Heart right ventricle (tissue), 16 donors: ENCODE measurements at regions not wholly inside any gene's neighbourhood (a gene's known extent, or its start where the extent isn't known, plus 50 kb on each side); places are given as distances from the start of the nearest gene placed in this dataset.

ENCODE experiments used
- ATAC-seq, 8 donors: fragments of 200-7000 bp; cut with Tn5 transposase; one replicate each; pipeline ENCODE4 v1.9.1; 2020; ENCODE audit warnings: mild to moderate bottlenecking in 8 of 8, moderate library complexity in 8 of 8, moderate number of reproducible peaks in 1 of 8
- DNase-seq, 2 donors: peaks; one replicate each; pipeline ENCODE4 v3.0.0-alpha.2; 2020
- H3K27ac ChIP-seq, 10 donors: fragments of 200-600 bp; sonication (generic) in 2 of 10; one replicate each; pipeline versions ENCODE4 v1.5.0 to v1.8.0; 2020 to 2022; ENCODE audit warnings: mild to moderate bottlenecking in 3 of 10
- H3K27me3 ChIP-seq, 7 donors: fragments of 200-600 bp; one replicate each; pipeline ENCODE4 v1.8.0; 2021 to 2022; ENCODE audit warnings: mild to moderate bottlenecking in 2 of 7
- H3K36me3 ChIP-seq, 9 donors: fragments of 200-600 bp; sonication (generic) in 1 of 9; one replicate each; pipeline versions ENCODE4 v1.5.0 to v1.8.0; 2020 to 2022; ENCODE audit warnings: mild to moderate bottlenecking in 2 of 9
- H3K4me1 ChIP-seq, 9 donors: fragments of 200-600 bp; sonication (generic) in 1 of 9; one replicate each; pipeline versions ENCODE4 v1.5.0 to v1.8.0; 2020 to 2022; ENCODE audit warnings: mild to moderate bottlenecking in 4 of 9
- H3K4me3 ChIP-seq, 10 donors: fragments of 200-600 bp; sonication (generic) in 2 of 10; one replicate each; pipeline versions ENCODE4 v1.5.0 to v1.8.0; 2020 to 2022; ENCODE audit warnings: mild to moderate bottlenecking in 7 of 10, moderate library complexity in 2 of 10
- H3K9me3 ChIP-seq, 11 donors: fragments of 200-600 bp in 10 of 11; sonication (generic) in 2 of 11; one replicate each; pipeline versions ENCODE4 v1.5.0 to v1.8.0; 2013 to 2022; ENCODE audit warnings: mild to moderate bottlenecking in 2 of 11, control low read depth in 1 of 11, moderate library complexity in 1 of 11
- WGBS, 2 donors: extraction: QIAGEN DNeasy Blood & Tissue Kit; methylation state at CpG; one replicate each; pipeline ENCODE4 v1.1.7; 2013; ENCODE audit warnings: inconsistent platforms in 1 of 2; 5-methylcytosine and 5-hydroxymethylcytosine counted together
- intact Hi-C, 10 donors: fragments of 100-400 bp; cut with DNase I; formaldehyde crosslinking; loops; one replicate each; pipeline versions ENCODE4 v1.11.1 to v1.14.2; 2022
- TF ChIP-seq, protein P1 (sequence below), 9 donors: fragments of 200-600 bp; sonication (generic) in 2 of 9; IDR thresholded peaks; one replicate each; pipeline versions ENCODE4 v1.5.0 to v1.8.0; 2021 to 2022; ENCODE audit warnings: antibody characterized with exemption in 9 of 9, mild to moderate bottlenecking in 5 of 9, moderate library complexity in 1 of 9
- donor health status: Arrhythmogenic right ventricular cardiomyopathy.
- donor health status: ischemic (EF 13 %, LVEDD 7.1; RV severe dilation, severe dysfunction).
- donor health status: healthy with polysubstance abuse.
- donor health status: DM: no; HTN: yes; CAD: no.
- donor health status: DM: no; HTN: no; CAD: no.
- donor health status: ischemic (EF 25% LVEDD 6.9; RV normal size, moderate dysfunction).
- donor health status: ischemic (EF 25% LVEDD 5.7; RV mildly dilated, moderate dysfunction).
- donor health status: healthy.
- donor health status: DM: yes; HTN: yes; CAD: no.
- donor health status: Ischemic cardiomyopathy.
- donor health status: ischemic (EF 35%, LVEDD 5.7; RV mildly dilated, moderate dysfunction).
- donor health status: nonischemic (EF 11% LVEDD 7.7; RV severe dilation, severe dysfunction).
- donor health status: DM: yes; HTN: yes; CAD: no.
- donor health status: PGD.
- donor health status: ischemic (EF 29% LVEDD 5.4; RV normal size, mild dysfunction).
- donor health status: nonischemic (EF 23%, LVEDD 6.1; RV moderate dilation, normal function).

- peaks cover 0 to 12% (median 0%) of the 10 kb centered on the region in 11 donors for H3K9me3 ChIP-seq
- WGBS, 2 donors: 70 to 82% methylated on average over 1 of the region's 1 CpG
- ATAC-seq (no peak), DNase-seq (no peak)
- TF ChIP-seq, protein P1, sequence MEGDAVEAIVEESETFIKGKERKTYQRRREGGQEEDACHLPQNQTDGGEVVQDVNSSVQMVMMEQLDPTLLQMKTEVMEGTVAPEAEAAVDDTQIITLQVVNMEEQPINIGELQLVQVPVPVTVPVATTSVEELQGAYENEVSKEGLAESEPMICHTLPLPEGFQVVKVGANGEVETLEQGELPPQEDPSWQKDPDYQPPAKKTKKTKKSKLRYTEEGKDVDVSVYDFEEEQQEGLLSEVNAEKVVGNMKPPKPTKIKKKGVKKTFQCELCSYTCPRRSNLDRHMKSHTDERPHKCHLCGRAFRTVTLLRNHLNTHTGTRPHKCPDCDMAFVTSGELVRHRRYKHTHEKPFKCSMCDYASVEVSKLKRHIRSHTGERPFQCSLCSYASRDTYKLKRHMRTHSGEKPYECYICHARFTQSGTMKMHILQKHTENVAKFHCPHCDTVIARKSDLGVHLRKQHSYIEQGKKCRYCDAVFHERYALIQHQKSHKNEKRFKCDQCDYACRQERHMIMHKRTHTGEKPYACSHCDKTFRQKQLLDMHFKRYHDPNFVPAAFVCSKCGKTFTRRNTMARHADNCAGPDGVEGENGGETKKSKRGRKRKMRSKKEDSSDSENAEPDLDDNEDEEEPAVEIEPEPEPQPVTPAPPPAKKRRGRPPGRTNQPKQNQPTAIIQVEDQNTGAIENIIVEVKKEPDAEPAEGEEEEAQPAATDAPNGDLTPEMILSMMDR (IDR thresholded peaks at IDR 0.05): no peak
- intact Hi-C loops: loop anchor here in 7 of 10 donors (2.0 to 10.0 kb wide), 7 partner anchors 47 to 401 kb away; partner anchors contain the start of gene HLX (in 1 of the 7)
- no peak overlapping the region for H3K4me3 ChIP-seq
- H3K36me3 ChIP-seq: no peaks in the 10 kb centered on the region
- no peak overlapping the region for H3K27ac ChIP-seq
- H3K27me3 ChIP-seq: no peaks in the 10 kb centered on the region
- peaks cover 0 to 37% (median 25%) of the 10 kb centered on the region in 9 donors for H3K4me1 ChIP-seq
Observed at GRCh38 chr1:221206076-221206475, 326.8 kb downstream of the HLX start.

GRCh38 chr1:221212926-221213325, 333.7 kb downstream of the HLX start:
- H3K36me3 ChIP-seq: no peaks in the 10 kb centered on the region
- intact Hi-C loops: no loop called here
- TF ChIP-seq, protein P1 (IDR thresholded peaks at IDR 0.05): no peak
- WGBS, 2 donors: 43 to 47% methylated on average over 5 of the region's 5 CpGs
- no peaks in the 10 kb centered on the region for H3K27me3 ChIP-seq
- H3K4me1 ChIP-seq: peaks cover 0 to 39% (median 11%) of the 10 kb centered on the region in 9 donors
- ATAC-seq (peak in 7 of 8 donors; percentile 39 to 89 (median 72)), DNase-seq (no peak)
- peaks cover 0 to 15% (median 0%) of the 10 kb centered on the region in 11 donors for H3K9me3 ChIP-seq
- peak overlapping the region in 6 of 10 donors; percentile 1 to 79 (median 60) for H3K27ac ChIP-seq
- H3K4me3 ChIP-seq: no peak overlapping the region

DNA sequence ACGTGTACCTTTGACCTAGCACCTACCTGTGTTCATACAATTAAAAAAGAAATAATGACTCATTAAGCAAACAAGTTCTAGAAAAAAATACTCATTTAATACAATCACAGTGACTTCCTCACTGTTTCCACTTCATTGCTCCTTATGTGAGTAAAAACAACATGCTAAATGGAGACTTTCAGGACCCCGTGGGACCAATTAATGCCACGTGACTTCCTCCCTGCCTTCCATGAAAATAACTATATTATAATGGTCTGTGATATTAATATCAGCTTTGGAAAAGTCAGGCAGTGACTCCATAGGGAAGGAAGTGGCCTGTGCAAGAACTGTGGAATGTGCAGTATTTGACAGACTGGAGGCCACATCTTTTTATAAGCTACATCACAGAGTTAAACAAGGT, 337.8 kb downstream of the HLX start:
- Histone ChIP-seq H3K4me3 (no peak overlapping the region), H3K4me1 (peaks cover 0 to 41% (median 11%) of the 10 kb centered on the region in 9 donors), H3K36me3 (no peaks in the 10 kb centered on the region), H3K27me3 (no peaks in the 10 kb centered on the region), H3K9me3 (peaks cover 0 to under 1% (median 0%) of the 10 kb centered on the region in 11 donors), H3K27ac (peak overlapping the region in 7 of 10 donors; percentile 15 to 68 (median 54))
- DNase-seq (peak in 1 of 2 donors; percentile 82), ATAC-seq (peak; percentile 82 to 92 (median 86))
- intact Hi-C loops: no loop called here
- TF ChIP-seq, protein P1 (IDR thresholded peaks at IDR 0.05): no peak
- WGBS, 2 donors: 32 to 44% methylated on average over 3 of the region's 3 CpGs

DNA sequence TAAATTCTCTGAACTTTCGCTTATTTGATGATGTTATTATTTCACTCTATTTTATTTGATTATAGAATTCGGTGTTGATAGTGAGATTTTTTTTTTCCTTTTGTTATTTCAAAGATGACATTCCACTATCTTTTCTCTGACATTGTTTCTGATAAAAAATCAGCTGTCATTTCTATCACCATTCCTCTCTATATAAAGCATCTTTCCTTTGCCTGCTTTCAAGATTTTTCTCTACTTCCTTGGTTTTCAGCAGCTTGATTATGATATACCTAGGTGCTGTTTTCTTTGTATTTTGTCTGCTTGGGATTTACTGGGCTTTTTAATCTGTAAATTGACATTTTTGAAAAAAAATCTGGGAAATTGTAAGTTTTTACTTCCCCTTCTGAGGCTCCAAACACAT, 344.0 kb downstream of the HLX start:
- Histone ChIP-seq H3K27me3 (no peaks in the 10 kb centered on the region), H3K4me3 (no peak overlapping the region), H3K27ac (no peak overlapping the region), H3K36me3 (no peaks in the 10 kb centered on the region), H3K9me3 (peaks cover 0 to 26% (median 13%) of the 10 kb centered on the region in 11 donors), H3K4me1 (peaks cover 0 to 10% (median 5%) of the 10 kb centered on the region in 9 donors)
- ATAC-seq (no peak), DNase-seq (no peak)
- intact Hi-C loops: no loop called here
- WGBS, 2 donors: 89% methylated on average over 2 of the region's 2 CpGs
- TF ChIP-seq, protein P1 (IDR thresholded peaks at IDR 0.05): no peak
